IPS DF 6.9 (cell line): ENCODE measurements at regions not wholly inside any gene's neighbourhood (a gene's known extent, or its start where the extent isn't known, plus 50 kb on each side); places are given as distances from the start of the nearest gene placed in this dataset.

ENCODE experiments used
- DNase-seq: peaks from one replicate; pipeline ENCODE4 v3.0.0-alpha.2; 2013; ENCODE audit warnings: low read depth, low spot score
- H3K27ac ChIP-seq: one replicate; pipeline ENCODE4 v1.5.1; 2013; ENCODE audit warnings: low read length, control low read depth
- H3K27me3 ChIP-seq: 2 replicates; pipeline ENCODE4 v1.6.1; 2013; ENCODE audit warnings: mild to moderate bottlenecking, low read length; ENCODE audit not compliant: control insufficient read depth, insufficient read depth
- H3K36me3 ChIP-seq: 2 replicates; pipeline ENCODE4 v1.6.1; 2013; ENCODE audit warnings: low read length; ENCODE audit not compliant: control insufficient read depth, insufficient read depth
- H3K4me1 ChIP-seq: 2 replicates; pipeline ENCODE4 v1.6.1; 2013; ENCODE audit warnings: low read length; ENCODE audit not compliant: control insufficient read depth, insufficient read depth
- H3K4me3 ChIP-seq: 2 replicates; pipeline ENCODE4 v1.5.1; 2013; ENCODE audit warnings: mild to moderate bottlenecking, low read length
- H3K9me3 ChIP-seq: 2 replicates; pipeline ENCODE4 v1.6.1; 2013; ENCODE audit warnings: low read length, inconsistent platforms; ENCODE audit not compliant: control insufficient read depth, insufficient read depth
- WGBS: extraction: QIAGEN DNeasy Blood & Tissue Kit; methylation state at CpG from one replicate; pipeline ENCODE4 v1.1.7; 2013; ENCODE audit warnings: mixed read lengths, missing lambda C conversion rate; ENCODE audit not compliant: insufficient read length, insufficient coverage; 5-methylcytosine and 5-hydroxymethylcytosine counted together

DNA sequence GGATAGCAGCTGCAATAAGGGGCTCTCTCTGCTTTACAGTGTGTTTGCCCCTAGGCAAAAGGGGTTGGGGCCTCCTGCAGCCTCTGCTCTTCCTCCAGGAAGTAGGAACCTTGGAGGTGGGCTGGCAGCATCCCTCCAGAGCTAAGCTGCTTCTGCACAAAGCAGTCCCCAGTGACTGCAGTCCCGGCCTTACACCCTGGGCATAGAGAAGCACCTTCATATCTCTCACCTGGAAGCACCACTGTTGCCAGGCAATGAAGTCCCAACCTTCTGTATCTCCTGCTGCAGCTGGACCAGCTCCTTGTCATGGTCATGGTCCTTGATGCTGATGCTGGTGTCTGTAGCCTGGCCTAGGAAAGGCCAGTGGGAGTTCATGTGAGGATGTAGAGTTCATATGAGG, 171.1 kb upstream of the TET2 start:
- H3K9me3 ChIP-seq, result no peaks in the 10 kb centered on the region
- DNase-seq, result no peak
- WGBS, result no CpG with 5 or more reads among the region's 1 CpG
- H3K36me3 ChIP-seq, result no peaks in the 10 kb centered on the region
- H3K4me1 ChIP-seq, result no peaks in the 10 kb centered on the region
- no peaks in the 10 kb centered on the region for H3K27me3 ChIP-seq
- H3K27ac ChIP-seq, result no peak overlapping the region
- no peak overlapping the region for H3K4me3 ChIP-seq

DNA sequence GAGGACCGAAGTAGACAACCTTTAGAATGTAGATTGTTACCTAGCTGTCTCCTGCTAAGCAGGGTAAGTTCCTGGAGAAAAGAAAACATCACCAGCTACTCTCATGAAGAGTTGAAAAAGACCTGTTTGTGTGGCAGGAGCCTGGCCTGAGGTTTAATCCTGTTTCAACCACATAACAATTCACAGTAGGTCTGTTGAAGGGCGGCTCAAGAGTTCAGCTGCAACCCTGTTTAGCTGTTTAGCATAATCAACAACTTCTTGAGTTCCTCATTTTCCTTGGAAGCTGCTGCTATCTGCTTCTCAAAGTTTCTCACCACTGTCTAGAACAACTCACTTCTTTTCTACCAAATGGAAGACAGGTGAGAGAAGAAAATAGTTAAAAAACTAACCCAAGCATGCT, 170.4 kb upstream of the TET2 start:
- H3K27ac ChIP-seq, result no peak overlapping the region
- no peak for DNase-seq
- H3K4me3 ChIP-seq, result no peak overlapping the region
- no peaks in the 10 kb centered on the region for H3K4me1 ChIP-seq
- H3K9me3 ChIP-seq, result no peaks in the 10 kb centered on the region
- no peaks in the 10 kb centered on the region for H3K36me3 ChIP-seq
- no peaks in the 10 kb centered on the region for H3K27me3 ChIP-seq
- no CpG with 5 or more reads among the region's 2 CpGs for WGBS

DNA sequence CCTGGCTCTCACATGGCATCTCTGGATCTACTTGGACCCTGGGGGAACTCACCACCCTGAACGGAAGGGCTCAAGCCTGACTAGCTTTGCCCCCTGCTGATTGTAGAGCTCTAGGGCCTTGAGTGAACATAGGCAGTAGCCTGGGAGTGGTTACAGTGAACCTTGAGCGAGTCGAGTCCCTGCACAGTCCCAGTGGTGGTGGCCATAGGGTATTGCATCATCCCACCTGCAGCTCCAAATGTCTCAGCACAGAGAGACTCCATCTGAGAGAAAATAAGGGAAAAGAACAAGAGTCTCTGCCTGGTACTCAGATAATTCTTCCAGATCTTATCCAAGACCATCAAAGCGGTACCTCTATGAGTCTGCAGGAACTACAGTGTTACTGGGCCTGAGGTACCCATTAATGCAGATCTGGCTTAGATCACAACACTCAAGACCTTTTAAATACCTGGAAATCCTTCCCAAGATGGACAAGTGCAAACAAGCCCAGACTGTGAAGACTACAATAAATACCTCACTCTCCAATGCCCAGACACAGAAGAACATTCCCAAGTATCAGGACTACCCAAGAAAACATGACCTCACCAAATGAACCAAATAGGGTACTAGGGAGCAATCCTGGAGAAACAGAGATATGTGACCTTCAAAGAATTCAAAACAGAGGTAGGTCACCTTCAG, 167.5 kb upstream of the TET2 start:
- no CpG with 5 or more reads among the region's 4 CpGs for WGBS
- no peak overlapping the region for H3K4me3 ChIP-seq
- no peaks in the 10 kb centered on the region for H3K36me3 ChIP-seq
- no peak for DNase-seq
- no peaks in the 10 kb centered on the region for H3K9me3 ChIP-seq
- H3K4me1 ChIP-seq, result no peaks in the 10 kb centered on the region
- H3K27ac ChIP-seq, result no peak overlapping the region
- H3K27me3 ChIP-seq, result no peaks in the 10 kb centered on the region

- Histone ChIP-seq H3K27me3 (no peaks in the 10 kb centered on the region), H3K27ac (no peak overlapping the region), H3K4me3 (no peak overlapping the region), H3K4me1 (no peaks in the 10 kb centered on the region), H3K9me3 (no peaks in the 10 kb centered on the region), H3K36me3 (no peaks in the 10 kb centered on the region)
- no peak for DNase-seq
- no CpG with 5 or more reads among the region's 1 CpG for WGBS
Measured at GRCh38 chr4:104983615-104984179, 163.0 kb upstream of the TET2 start.

- H3K4me1 ChIP-seq, result no peaks in the 10 kb centered on the region
- WGBS, result no CpG with 5 or more reads among the region's 5 CpGs
- H3K27me3 ChIP-seq, result no peaks in the 10 kb centered on the region
- H3K9me3 ChIP-seq, result no peaks in the 10 kb centered on the region
- H3K36me3 ChIP-seq, result no peaks in the 10 kb centered on the region
- no peak for DNase-seq
- no peak overlapping the region for H3K4me3 ChIP-seq
- no peak overlapping the region for H3K27ac ChIP-seq
Measured at GRCh38 chr4:104986306-104986705, 160.4 kb upstream of the TET2 start.

DNA sequence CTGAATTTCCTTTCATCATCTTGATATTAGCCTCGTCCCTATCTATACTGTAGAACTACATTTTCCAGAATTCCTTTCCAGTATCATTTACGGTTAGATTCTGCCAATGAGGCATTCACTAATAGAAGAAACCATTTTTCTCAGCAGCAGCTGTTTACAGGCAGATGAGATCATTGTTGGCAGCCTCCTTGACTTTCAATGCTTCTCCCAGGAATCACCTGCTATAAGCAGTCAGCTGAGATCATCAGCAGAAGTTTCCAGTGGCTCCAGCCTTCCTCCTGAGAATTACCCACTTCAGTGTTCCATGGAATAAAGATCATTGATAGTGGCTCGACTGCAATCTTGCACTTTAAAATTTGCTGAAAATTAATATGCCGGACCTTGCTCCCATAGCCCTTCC, 157.3 kb upstream of the TET2 start:
- Histone ChIP-seq H3K27ac (no peak overlapping the region), H3K27me3 (no peaks in the 10 kb centered on the region), H3K36me3 (no peaks in the 10 kb centered on the region), H3K4me1 (no peaks in the 10 kb centered on the region), H3K4me3 (no peak overlapping the region), H3K9me3 (no peaks in the 10 kb centered on the region)
- WGBS, result no CpG with 5 or more reads among the region's 4 CpGs
- no peak for DNase-seq

DNA sequence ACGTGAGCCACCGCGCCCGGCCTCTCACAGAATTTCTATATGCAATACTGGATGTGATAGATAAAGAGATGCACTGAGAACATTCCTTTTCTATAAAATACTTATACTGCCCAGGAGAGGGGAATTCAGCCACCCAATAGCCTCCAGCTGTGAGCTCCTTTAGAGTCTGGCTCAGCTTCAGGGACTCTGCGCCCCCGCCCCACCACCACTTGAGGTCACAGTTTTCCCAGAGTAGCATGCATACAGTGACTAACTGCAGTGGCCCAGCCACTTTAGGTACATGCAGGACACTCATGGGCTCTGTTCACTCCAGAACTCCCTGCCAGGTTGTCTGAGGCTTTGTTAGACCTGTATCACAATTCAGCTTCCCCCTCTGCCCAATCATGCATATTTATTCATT, 144.4 kb upstream of the TET2 start:
- Histone ChIP-seq H3K36me3 (no peaks in the 10 kb centered on the region), H3K9me3 (no peaks in the 10 kb centered on the region), H3K27me3 (no peaks in the 10 kb centered on the region), H3K4me3 (no peak overlapping the region), H3K4me1 (no peaks in the 10 kb centered on the region), H3K27ac (no peak overlapping the region)
- no CpG with 5 or more reads among the region's 6 CpGs for WGBS
- DNase-seq, result no peak

- DNase-seq, result no peak
- no peak overlapping the region for H3K4me3 ChIP-seq
- no peaks in the 10 kb centered on the region for H3K27me3 ChIP-seq
- H3K9me3 ChIP-seq, result no peaks in the 10 kb centered on the region
- H3K27ac ChIP-seq, result no peak overlapping the region
- no peaks in the 10 kb centered on the region for H3K36me3 ChIP-seq
- H3K4me1 ChIP-seq, result no peaks in the 10 kb centered on the region
Measured at GRCh38 chr4:105014234-105014633, 132.4 kb upstream of the TET2 start.

DNA sequence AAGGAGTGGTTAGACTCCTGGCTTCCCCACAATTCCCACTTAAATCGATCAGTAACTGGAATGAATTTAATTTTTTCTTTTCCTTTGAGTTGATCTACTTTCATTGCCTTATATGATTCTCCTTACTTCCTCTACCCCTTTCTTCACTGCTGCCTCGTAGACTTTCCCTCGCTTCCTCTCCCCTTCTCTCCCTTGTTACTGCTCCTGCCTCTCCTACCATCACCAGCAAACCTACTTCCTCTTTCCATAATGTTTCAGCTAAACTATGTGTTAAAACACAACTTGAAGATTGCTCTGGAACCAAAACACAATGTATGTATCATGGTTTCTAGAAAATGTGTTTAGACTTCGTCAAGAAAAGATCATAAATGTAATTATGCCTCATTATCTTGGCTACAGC, 132.0 kb upstream of the TET2 start:
- DNase-seq, result no peak
- Histone ChIP-seq H3K4me1 (no peaks in the 10 kb centered on the region), H3K9me3 (no peaks in the 10 kb centered on the region), H3K27me3 (no peaks in the 10 kb centered on the region), H3K36me3 (no peaks in the 10 kb centered on the region), H3K4me3 (no peak overlapping the region), H3K27ac (no peak overlapping the region)
- no CpG with 5 or more reads among the region's 4 CpGs for WGBS

DNA sequence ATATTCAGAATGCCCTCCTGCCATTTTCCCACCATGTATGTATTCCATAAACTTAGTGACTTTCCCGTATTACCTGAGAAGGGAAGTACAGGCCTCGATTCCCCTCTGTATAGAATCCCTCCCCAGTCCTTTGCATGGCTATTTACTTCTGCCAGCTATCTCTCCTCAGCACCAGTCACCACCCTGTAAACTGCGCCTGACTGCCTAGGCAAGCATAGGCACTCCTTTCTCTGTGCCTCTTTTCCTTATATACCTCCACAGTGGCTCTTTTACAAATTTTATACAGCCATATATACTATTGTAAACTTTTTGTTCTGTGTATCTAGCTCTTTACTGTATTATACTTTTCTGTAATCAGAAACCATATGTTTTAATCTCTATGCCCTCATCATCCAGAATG, 130.9 kb upstream of the TET2 start:
- H3K4me1 ChIP-seq, result no peaks in the 10 kb centered on the region

More for the DNA sequence above, 130.9 kb upstream of the TET2 start:
- no peak overlapping the region for H3K4me3 ChIP-seq
- H3K27me3 ChIP-seq, result no peaks in the 10 kb centered on the region
- no peaks in the 10 kb centered on the region for H3K36me3 ChIP-seq
- DNase-seq, result no peak
- no peaks in the 10 kb centered on the region for H3K9me3 ChIP-seq
- no CpG with 5 or more reads among the region's 3 CpGs for WGBS
- no peak overlapping the region for H3K27ac ChIP-seq
